Lung (tissue), 11 donors: ENCODE measurements at regions not wholly inside any gene's neighbourhood (a gene's known extent, or its start where the extent isn't known, plus 50 kb on each side); places are given as distances from the start of the nearest gene placed in this dataset.

Experiments
- ATAC-seq: fragments of 200-7000 bp; cut with Tn5 transposase; one replicate; pipeline ENCODE4 v1.9.1; 2020; ENCODE audit warnings: moderate number of reproducible peaks; ENCODE audit not compliant: insufficient read depth, low FRiP score
- DNase-seq, 3 donors: peaks; one replicate each; pipeline ENCODE4 v3.0.0-alpha.2; 2013 to 2017
- H3K27ac ChIP-seq, 2 donors: one replicate each; pipeline ENCODE4 v1.5.1; 2013; ENCODE audit warnings: mild to moderate bottlenecking in 2 of 2, moderate library complexity in 2 of 2, control low read depth in 1 of 2, inconsistent platforms in 1 of 2, low read depth in 1 of 2, low read length in 1 of 2
- H3K27me3 ChIP-seq, 3 donors: one replicate each; pipeline ENCODE4 v1.5.1; 2013; ENCODE audit warnings: low read length in 2 of 3; ENCODE audit not compliant: control insufficient read depth in 3 of 3, insufficient read depth in 3 of 3
- H3K36me3 ChIP-seq, 4 donors: one replicate each; pipeline ENCODE4 v1.5.1; 2013; ENCODE audit warnings: low read length in 4 of 4, mild to moderate bottlenecking in 1 of 4, moderate library complexity in 1 of 4; ENCODE audit not compliant: control insufficient read depth in 4 of 4, insufficient read depth in 4 of 4
- H3K4me1 ChIP-seq, 5 donors: one replicate each; pipeline ENCODE4 v1.5.1; 2013; ENCODE audit warnings: low read length in 5 of 5, mild to moderate bottlenecking in 2 of 5, moderate library complexity in 1 of 5; ENCODE audit not compliant: control insufficient read depth in 5 of 5, insufficient read depth in 5 of 5
- H3K4me3 ChIP-seq: one replicate; pipeline ENCODE4 v1.5.1; 2013; ENCODE audit warnings: mild to moderate bottlenecking, control low read depth, moderate library complexity
- H3K9ac ChIP-seq, 2 donors: one replicate each; pipeline ENCODE4 v1.5.1; 2013; ENCODE audit warnings: low read length in 2 of 2, control low read depth in 1 of 2; ENCODE audit not compliant: insufficient read depth in 1 of 2
- H3K9me3 ChIP-seq, 4 donors: one replicate each; pipeline ENCODE4 v1.5.1; 2013; ENCODE audit warnings: low read length in 3 of 4, mild to moderate bottlenecking in 1 of 4, moderate library complexity in 1 of 4; ENCODE audit not compliant: control insufficient read depth in 4 of 4, insufficient read depth in 3 of 4
- CTCF ChIP-seq: IDR thresholded peaks from 2 replicates; pipeline ENCODE4 v1.5.1; 2012; ENCODE audit warnings: mild to moderate bottlenecking; ENCODE audit errors: control extremely low read depth, extremely low read depth
- WGBS, 2 donors: extraction: QIAGEN DNeasy Blood & Tissue Kit; methylation state at CpG; one replicate each; pipeline ENCODE4 v1.1.7; 2013; 5-methylcytosine and 5-hydroxymethylcytosine counted together
- donor health status: control.
- donor health status: control.
- donor health status: Bipolar disorder and iron deficiency.
- donor health status: healthy.
- donor health status: DM: yes; HTN: yes; CAD: no.

GRCh38 chr4:151882072-151882803 is 121.4 kb upstream of the GATB start:
- Histone ChIP-seq H3K27ac (no peak overlapping the region), H3K9me3 (no peaks in the 10 kb centered on the region), H3K36me3 (no peaks in the 10 kb centered on the region), H3K27me3 (no peaks in the 10 kb centered on the region), H3K9ac (no peak overlapping the region), H3K4me3 (no peak overlapping the region), H3K4me1 (no peaks in the 10 kb centered on the region)
- ATAC-seq (no peak), DNase-seq (no peak)
- no peak for TF ChIP-seq CTCF
- WGBS, 2 donors = 90 to 91% methylated on average over 9 of the region's 9 CpGs

DNA sequence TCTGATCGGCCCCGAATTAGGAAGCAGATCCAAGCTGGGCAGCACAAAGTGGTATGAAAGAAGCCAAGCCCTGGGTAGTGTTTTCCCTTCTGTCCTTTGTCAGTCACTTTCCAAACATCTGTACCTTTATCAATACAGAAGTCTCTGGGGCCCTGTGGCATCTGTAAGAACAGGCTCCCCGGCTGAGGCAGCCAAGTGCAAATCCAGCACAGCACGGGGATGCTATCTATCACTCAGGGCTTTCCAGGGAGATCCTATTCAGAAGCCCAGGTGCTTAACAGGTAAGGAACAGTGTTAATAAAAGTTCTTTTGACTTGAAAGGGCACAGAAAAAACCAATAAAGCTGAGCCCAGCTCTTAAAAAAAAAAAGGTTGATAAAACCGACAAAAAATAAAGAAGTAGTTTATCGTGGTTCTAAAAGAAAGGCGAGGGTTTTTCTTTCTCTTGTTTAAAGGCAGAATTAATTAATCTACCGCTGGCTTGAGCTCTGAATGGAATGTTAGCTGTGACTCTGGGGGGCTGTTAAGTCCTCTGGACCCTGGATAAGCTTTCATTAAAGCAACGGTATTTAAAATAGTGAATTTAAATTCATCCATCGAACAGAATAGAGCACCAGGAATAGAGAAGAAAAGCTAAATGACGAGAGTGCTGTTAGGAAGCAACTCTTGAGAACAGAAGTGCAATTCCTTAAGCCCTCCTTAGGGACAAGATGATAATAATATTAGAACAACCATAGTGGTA is 119.1 kb upstream of the GATB start:
- ATAC-seq = no peak
- Histone ChIP-seq H3K36me3 (no peaks in the 10 kb centered on the region), H3K27me3 (no peaks in the 10 kb centered on the region), H3K27ac (no peak overlapping the region), H3K9ac (no peak overlapping the region), H3K9me3 (no peaks in the 10 kb centered on the region), H3K4me1 (no peaks in the 10 kb centered on the region), H3K4me3 (no peak overlapping the region)
- DNase-seq = no peak
- no peak for TF ChIP-seq CTCF
- WGBS, 2 donors = 78 to 82% methylated on average over 11 of the region's 11 CpGs

- no peak for ATAC-seq
- TF ChIP-seq CTCF = no peak
- WGBS, 2 donors = 87 to 92% methylated on average over 3 of the region's 3 CpGs
These were observed 115.7 kb upstream of the GATB start for GRCh38 chr4:151876381-151876988.

More at GRCh38 chr4:151876381-151876988, 115.7 kb upstream of the GATB start:
- no peak for DNase-seq
- H3K9me3 ChIP-seq = no peaks in the 10 kb centered on the region
- no peaks in the 10 kb centered on the region for H3K36me3 ChIP-seq
- H3K4me3 ChIP-seq = no peak overlapping the region
- no peaks in the 10 kb centered on the region for H3K27me3 ChIP-seq
- no peak overlapping the region for H3K9ac ChIP-seq
- no peak overlapping the region for H3K27ac ChIP-seq
- no peaks in the 10 kb centered on the region for H3K4me1 ChIP-seq
